Muscle layer of duodenum (tissue), 2 donors: ENCODE measurements at regions not wholly inside any gene's neighbourhood (a gene's known extent, or its start where the extent isn't known, plus 50 kb on each side); places are given as distances from the start of the nearest gene placed in this dataset.

Source experiments
- H3K27ac ChIP-seq: one replicate; pipeline ENCODE4 v1.7.0; 2013; ENCODE audit warnings: mild to moderate bottlenecking, low read length
- H3K27me3 ChIP-seq: one replicate; pipeline ENCODE4 v1.7.0; 2013; ENCODE audit warnings: low read depth, mild to moderate bottlenecking, control low read depth, low read length
- H3K36me3 ChIP-seq, 2 donors: one replicate each; pipeline ENCODE4 v1.7.0; 2013; ENCODE audit warnings: low read length in 2 of 2, control low read depth in 1 of 2, mild to moderate bottlenecking in 1 of 2; ENCODE audit not compliant: insufficient read depth in 2 of 2, control insufficient read depth in 1 of 2
- H3K4me1 ChIP-seq, 2 donors: one replicate each; pipeline ENCODE4 v1.7.0; 2013; ENCODE audit warnings: low read length in 2 of 2, mild to moderate bottlenecking in 2 of 2, control low read depth in 1 of 2, moderate library complexity in 1 of 2; ENCODE audit not compliant: insufficient read depth in 2 of 2, control insufficient read depth in 1 of 2
- H3K4me3 ChIP-seq, 2 donors: one replicate each; pipeline ENCODE4 v1.7.0; 2013; ENCODE audit warnings: low read length in 2 of 2, low read depth in 1 of 2, mild to moderate bottlenecking in 1 of 2
- H3K9me3 ChIP-seq, 2 donors: one replicate each; pipeline ENCODE4 v1.7.0; 2013; ENCODE audit warnings: low read length in 2 of 2, control low read depth in 1 of 2, mild to moderate bottlenecking in 1 of 2; ENCODE audit not compliant: control insufficient read depth in 1 of 2
- donor health status: healthy.

DNA sequence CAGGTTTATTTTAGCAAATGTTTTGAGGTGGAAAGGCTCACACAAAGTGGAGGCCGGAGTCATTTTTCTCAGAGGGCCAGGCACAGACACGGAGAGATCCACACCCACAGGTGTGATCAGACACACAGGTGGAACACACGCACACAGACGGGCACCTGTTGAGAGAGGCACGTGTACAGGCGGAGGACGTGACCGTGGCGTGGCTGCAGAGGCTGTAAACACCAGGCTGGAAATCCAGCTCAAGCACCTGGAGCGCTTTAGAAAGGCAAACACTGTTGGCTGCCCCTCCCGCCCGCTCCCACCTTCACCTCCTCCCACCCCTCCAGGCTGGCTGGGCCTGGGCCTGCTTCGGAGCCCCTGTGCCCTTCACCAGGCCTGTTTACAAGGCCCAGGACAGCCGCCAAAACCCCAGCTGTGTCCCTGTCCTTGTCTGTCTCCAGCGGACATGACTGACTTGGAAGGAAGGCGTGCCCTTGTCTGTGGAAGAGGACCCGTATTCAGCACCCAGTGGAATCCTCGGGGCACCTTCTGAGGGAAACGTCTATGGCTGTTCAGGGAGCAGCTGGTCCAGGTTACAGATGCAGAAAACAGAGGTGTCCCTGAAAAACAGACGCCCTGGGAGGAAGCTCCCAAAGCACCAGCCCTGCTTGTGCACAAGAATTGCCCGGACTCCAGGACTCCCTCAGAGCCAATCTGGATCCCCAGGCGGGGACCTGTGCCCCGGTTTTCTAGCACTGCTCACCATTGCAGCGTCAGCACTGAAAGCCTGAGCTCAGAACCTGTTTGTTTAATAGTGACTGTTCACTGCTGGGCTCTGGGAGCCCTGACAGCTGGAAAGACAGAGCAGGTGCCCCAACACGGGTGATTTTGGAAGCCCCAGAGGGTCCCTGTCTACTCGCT, 134.3 kb upstream of the HAAO start:
- Histone ChIP-seq H3K4me1 (peaks cover 71 to 73% of the 10 kb centered on the region in 2 donors), H3K27ac (peak overlapping the region; percentile 98), H3K4me3 (peak overlapping the region in 1 of 2 donors; percentile 39), H3K27me3 (no peaks in the 10 kb centered on the region), H3K9me3 (no peaks in the 10 kb centered on the region), H3K36me3 (no peaks in the 10 kb centered on the region)

- Histone ChIP-seq H3K4me1 (peaks cover 65 to 70% of the 10 kb centered on the region in 2 donors), H3K27ac (peak overlapping the region; percentile 98), H3K4me3 (peak overlapping the region in 1 of 2 donors; percentile 43), H3K27me3 (no peaks in the 10 kb centered on the region), H3K36me3 (no peaks in the 10 kb centered on the region), H3K9me3 (no peaks in the 10 kb centered on the region)
Observed at GRCh38 chr2:42925742-42926433, 133.5 kb upstream of the HAAO start.

- Histone ChIP-seq H3K9me3 (no peaks in the 10 kb centered on the region), H3K27ac (peak overlapping the region; percentile 98), H3K27me3 (no peaks in the 10 kb centered on the region), H3K4me3 (peak overlapping the region in 1 of 2 donors; percentile 43), H3K4me1 (peaks cover 53 to 59% of the 10 kb centered on the region in 2 donors), H3K36me3 (no peaks in the 10 kb centered on the region)
Observed at GRCh38 chr2:42924418-42924886, 132.1 kb upstream of the HAAO start.

DNA sequence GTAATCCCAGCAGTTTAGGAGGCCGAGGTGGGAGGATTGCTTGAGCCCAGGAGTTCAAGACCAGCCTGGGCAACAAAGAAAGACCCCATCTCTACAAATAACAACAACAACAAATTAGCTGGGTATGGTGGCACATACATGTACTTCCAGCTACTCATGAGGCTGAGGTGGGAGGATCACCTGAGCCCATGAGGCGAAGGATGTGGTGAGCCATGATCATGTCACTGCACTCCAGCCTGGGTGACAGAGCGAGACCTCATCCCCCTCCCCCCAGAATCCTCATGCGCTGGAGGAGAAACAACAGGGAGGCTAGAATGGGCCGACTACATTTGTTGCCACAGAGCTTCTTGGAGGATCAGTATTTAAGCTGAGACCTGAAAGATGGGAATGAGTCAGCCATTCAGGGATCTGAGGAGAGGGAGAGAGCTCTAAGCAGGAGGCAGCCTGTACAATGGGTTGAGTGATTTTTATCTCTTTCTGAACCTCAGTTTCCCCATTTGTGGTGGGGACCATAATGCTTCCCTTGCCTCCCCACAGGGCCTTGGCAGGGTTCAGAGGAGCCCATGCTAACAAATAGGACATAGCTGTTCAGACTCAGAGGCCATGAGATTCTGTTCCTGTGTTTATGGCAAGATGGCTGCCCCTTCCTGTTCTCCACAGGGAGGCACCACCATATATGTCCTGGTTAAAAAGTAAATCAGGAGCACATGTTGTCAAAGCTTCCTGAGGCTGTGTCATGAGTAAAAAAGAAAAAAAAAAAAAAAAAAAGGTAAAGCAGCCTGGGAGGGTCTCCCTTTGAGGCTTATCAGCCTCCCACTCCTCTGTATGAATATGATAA, 131.4 kb upstream of the HAAO start:
- Histone ChIP-seq H3K4me1 (peaks cover 47 to 53% of the 10 kb centered on the region in 2 donors), H3K4me3 (peak overlapping the region in 1 of 2 donors; percentile 43)

DNA sequence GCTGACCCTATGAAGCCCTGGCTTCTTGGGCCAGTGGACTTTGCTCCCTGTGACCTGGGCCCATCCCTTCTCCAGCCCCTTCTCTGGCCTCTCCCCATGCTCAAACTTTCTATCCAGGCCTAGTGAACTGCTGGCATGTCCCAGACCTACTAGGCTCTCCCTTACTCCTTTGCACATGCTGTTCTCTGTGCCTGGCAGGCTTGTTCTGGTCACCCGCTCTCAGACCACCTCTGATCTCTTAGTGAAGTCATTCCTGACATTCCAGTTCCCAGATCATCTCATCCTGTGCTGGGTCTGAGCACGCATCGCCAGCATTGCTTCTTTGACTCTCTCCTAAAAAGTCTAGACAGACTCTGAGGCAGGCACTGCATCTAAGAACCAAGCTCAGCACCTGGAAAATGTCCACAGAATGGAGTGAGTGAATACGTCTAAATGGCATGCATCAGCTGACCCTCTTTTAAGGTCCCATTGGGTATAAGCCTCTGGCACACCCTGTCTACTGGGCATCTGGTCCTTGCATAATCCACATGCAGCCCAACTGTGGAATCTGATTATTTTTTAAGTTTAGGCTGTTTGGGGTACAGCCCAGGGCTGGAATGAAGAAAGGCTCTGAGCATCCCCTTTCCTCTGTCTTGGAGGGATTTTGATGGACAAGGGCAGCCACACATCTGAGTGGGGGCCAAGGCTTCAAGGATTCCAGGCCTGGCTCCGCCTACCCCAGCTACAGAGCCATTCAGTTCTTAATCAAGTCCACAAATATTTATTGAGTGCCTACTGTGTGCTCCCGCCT, 130.6 kb upstream of the HAAO start:
- peak overlapping the region; percentile 98 for H3K27ac ChIP-seq
- peak overlapping the region in 1 of 2 donors; percentile 43 for H3K4me3 ChIP-seq
- peaks cover 39 to 46% of the 10 kb centered on the region in 2 donors for H3K4me1 ChIP-seq
- no peaks in the 10 kb centered on the region for H3K9me3 ChIP-seq
- H3K36me3 ChIP-seq = no peaks in the 10 kb centered on the region
- no peaks in the 10 kb centered on the region for H3K27me3 ChIP-seq

More for the DNA sequence above, 131.4 kb upstream of the HAAO start:
- H3K27me3 ChIP-seq = no peaks in the 10 kb centered on the region
- H3K9me3 ChIP-seq = no peaks in the 10 kb centered on the region
- peak overlapping the region; percentile 98 for H3K27ac ChIP-seq
- no peaks in the 10 kb centered on the region for H3K36me3 ChIP-seq

GRCh38 chr2:42922293-42922692, 129.9 kb upstream of the HAAO start:
- H3K36me3 ChIP-seq = no peaks in the 10 kb centered on the region
- H3K27me3 ChIP-seq = no peaks in the 10 kb centered on the region
- H3K27ac ChIP-seq = peak overlapping the region; percentile 98
- peaks cover 32 to 42% of the 10 kb centered on the region in 2 donors for H3K4me1 ChIP-seq
- no peaks in the 10 kb centered on the region for H3K9me3 ChIP-seq
- peak overlapping the region in 1 of 2 donors; percentile 21 for H3K4me3 ChIP-seq

DNA sequence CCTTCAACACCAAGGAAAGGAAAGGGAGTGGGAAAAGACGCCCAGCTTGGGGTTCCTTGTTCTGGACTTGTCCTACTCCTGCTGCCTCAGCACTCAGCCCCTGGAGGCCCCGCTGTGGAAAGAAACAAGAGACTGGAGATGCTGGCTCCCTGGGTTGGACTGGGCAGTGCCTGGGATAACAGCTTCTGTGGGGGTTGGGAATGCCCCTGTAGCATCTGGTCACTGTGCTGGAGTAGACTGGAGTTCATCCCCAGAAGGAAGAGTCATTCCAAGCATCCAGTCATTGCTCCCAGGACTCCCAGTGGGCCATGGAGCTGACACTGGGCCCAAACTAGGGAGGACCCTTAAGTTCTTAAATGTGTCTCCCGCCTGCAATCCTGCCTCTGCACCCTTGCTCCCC, 129.3 kb upstream of the HAAO start:
- no peak overlapping the region for H3K4me3 ChIP-seq

GRCh38 chr2:42921147-42921520, 128.8 kb upstream of the HAAO start:
- H3K36me3 ChIP-seq = no peaks in the 10 kb centered on the region
- no peaks in the 10 kb centered on the region for H3K9me3 ChIP-seq
- H3K27me3 ChIP-seq = no peaks in the 10 kb centered on the region
- peak overlapping the region; percentile 7 for H3K27ac ChIP-seq
- no peak overlapping the region for H3K4me3 ChIP-seq
- peaks cover 20 to 31% of the 10 kb centered on the region in 2 donors for H3K4me1 ChIP-seq

More for the DNA sequence above, 129.3 kb upstream of the HAAO start:
- Histone ChIP-seq H3K36me3 (no peaks in the 10 kb centered on the region), H3K27ac (peak overlapping the region; percentile 98), H3K27me3 (no peaks in the 10 kb centered on the region), H3K9me3 (no peaks in the 10 kb centered on the region), H3K4me1 (peaks cover 26 to 37% of the 10 kb centered on the region in 2 donors)

DNA sequence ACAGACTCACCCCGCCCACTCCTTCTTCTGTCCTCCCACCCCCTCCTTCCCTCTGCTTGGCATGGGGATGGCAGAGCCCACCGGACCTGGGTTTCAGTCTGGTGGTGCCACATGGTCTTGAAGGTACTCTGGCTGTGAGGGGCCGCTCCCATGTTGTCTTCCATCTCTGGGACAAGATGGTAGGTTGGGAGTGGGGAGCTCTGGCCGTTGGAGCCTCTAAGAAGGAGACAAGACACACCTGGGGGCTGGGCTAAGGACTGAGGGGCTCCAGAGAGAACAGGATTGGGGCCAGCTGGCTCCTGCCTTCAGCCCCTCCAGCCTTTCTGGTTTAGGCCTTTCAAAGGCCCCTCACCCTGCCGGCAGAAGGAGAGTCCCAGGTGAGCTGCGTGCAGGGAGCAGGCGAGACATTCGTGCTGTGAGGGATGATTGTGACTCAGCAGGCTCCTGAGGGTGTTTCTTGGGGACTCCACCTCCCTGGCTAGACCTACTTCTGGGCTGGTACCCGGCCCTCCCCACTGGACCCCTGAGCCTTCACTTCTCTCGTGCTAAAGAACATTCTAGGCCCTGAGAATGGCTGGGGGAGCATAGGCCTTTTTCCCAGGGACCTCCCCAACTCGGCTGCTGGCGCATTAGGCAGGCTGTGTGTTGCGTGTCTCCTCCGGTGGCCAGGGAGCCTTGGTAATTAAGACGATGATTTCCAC, 128.2 kb upstream of the HAAO start:
- Histone ChIP-seq H3K4me3 (no peak overlapping the region), H3K9me3 (no peaks in the 10 kb centered on the region), H3K27ac (peak overlapping the region; percentile 7), H3K4me1 (peaks cover 15 to 26% of the 10 kb centered on the region in 2 donors), H3K27me3 (no peaks in the 10 kb centered on the region), H3K36me3 (no peaks in the 10 kb centered on the region)
